GM19324 (cell line): ENCODE measurements at regions not wholly inside any gene's neighbourhood (a gene's known extent, or its start where the extent isn't known, plus 50 kb on each side); places are given as distances from the start of the nearest gene placed in this dataset.

Experiments used
- ATAC-seq: cut with Tn5 transposase; IDR thresholded peaks from one replicate; pipeline ENCODE4 v1.9.1; 2021; ENCODE audit warnings: mild to moderate bottlenecking, moderate library complexity; ENCODE audit not compliant: unreplicated experiment, low FRiP score

DNA sequence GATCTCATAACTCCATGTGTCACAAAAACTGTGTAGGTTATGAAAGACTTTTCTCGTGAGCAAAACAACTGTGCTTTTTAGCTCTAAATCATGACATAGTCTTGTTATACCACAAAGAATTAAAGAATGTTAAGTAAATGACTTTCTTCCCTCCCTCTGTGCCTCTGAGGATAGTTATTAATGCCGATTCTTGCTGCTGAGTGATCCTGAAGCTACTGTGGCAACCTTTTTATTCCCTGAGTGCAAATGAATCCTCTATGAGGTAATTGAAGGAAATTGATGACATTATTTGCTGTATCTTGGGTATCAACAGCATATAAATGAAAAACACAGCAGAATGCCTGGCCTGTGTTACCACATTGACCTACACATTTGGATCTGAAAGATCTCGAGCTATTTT, 142.2 kb upstream of the HDAC9 start:
- ATAC-seq: no peak

DNA sequence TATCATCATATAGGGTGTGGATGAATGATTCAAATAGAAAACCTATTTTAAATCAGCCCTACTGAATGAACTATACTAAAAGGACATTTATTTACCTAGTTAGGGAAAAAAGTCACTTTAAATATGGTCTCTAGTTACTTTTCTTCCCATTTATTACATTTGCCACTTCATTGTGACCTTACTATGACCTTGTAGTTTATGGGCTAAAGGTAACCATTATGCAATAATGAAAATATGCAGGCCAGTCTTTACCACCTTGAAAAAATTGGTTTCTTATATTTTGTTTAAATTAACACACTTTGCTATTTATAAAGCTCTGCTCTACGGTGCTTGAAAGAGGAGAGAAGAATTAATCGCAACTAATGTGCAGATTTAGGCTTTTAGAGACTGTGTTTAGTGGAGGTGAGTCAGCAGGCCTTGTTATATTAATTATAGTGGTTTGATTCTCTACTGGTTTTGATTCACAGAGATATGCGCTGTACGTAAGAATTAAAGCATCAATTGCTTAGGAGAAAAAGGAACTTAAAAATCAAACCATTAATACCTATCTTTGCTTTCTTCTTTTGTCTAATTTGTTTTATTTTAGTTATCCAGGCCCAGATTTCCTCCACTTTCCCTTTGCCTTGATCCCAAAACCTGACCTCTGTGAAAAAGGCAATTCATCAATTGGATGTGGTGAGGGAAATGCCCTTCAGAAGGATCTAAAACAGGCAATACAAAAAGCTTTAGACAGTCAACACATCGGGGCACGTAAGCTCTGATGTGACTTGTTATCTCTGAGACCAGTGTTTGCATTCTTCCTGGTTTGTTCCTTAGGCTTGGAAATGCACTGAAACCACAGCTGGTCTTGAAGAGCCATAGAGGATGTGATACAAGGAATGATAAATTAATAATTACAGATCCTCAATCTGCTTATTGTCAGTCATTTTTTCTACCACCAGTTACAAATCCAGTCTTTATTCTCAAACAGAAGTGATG, 141.2 kb upstream of the HDAC9 start:
- no peak for ATAC-seq

DNA sequence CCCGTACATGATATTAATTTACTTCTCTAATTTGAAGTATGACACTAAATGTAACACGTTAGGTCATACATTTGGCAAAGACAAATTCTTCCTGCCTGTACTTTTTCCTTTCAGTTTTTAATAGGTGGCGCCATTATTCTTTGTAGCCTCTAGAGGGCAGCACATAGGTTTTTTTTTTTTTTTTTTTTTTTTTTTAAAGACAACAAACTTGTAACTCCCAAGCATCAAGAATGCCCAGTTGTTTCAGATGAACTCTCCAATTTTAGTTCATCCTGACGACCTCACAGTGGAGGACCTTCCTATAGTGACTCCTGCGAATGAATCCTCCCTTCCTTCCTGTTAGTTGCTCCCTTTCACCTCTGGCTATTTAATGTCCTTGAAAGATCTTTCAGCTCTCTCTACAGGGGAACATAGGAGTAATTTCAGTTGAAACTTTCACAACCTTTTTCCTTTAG, 139.3 kb upstream of the HDAC9 start:
- ATAC-seq: no peak

DNA sequence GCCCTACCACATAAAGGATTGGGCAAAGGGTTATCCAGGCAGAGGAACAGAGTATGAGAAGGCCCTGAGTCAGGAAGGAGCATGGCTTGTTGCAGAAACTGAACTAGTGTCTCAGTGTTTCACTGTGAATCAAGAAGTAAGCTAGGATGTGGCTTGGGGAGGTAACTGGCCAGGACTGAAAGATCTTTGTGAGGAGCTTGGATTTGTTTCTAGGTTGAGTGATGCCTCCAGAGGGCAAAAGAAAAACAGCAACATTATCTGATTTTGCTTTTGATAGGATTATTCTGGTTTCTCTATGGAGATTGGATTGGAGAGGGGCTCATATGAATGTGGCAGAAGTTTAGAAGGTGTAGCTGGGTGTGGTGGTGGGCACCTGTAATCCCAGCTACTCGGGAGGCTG, 137.9 kb upstream of the HDAC9 start:
- no peak for ATAC-seq

DNA sequence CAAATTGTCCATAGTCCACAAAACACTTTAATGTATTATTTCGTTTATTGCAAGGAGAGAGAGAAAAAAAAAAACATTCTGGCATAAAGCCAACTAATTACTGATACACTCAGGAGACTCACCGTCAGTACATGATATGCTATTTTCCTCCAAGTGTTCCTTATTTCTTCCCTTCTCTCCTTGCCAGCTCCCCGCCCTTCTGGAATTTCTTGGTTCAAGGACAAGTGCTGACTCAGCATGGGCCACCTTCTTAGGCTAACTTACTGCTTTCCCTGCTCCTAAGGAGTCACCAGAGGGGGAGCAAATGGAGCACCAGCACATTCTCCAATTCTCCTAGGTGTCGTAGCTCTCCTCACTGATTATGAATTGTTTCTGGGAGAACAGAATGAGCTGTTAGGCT, 133.8 kb upstream of the HDAC9 start:
- ATAC-seq: no peak

DNA sequence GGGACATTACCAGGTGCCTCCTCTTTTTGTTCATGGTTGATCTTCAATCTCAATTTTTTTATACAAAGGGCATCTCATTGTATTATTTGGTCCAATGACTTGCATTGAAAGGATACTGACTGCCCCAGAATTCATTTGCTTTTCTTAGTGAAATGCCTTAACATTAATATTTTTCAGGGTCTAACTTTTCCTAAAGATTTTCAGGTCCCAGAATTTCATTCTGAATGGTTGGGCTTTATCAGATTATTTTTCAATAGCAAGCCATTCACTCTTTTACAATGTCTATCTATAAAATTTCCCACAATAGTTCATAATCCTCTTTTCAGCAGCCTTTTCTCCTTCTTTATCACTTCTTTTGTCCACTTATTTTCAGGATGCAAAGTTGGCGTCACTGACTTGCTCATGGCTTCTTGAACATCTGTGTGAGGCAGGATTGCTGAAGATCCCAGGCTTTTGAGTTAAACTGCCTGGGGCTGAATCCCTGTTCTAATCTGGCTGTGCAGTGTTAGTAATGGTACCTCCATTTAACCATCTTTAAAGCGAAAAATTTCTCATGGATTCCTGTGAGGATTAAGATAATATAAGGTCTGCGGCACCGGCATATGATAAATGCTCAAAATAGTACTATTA, 131.7 kb upstream of the HDAC9 start:
- ATAC-seq: no peak

DNA sequence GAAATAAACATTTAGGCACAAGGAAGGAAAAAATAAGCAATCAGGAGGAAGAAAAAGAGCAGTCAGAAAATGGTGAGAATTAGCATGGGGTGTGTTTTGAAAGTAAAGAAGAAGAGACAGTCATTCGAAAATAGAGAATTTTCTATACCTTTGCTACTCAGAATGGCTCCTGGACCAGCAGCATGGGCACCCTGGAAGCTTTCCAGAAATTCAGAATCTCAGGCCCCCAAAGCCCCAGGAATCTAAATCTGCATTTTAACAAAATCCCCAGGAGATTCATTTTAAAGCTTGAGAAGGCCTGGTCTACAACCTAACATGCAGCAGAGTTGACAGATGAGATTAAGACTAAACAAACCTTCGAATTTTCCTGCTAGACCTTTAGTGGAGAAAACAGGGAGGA, 131.2 kb upstream of the HDAC9 start:
- ATAC-seq: no peak

DNA sequence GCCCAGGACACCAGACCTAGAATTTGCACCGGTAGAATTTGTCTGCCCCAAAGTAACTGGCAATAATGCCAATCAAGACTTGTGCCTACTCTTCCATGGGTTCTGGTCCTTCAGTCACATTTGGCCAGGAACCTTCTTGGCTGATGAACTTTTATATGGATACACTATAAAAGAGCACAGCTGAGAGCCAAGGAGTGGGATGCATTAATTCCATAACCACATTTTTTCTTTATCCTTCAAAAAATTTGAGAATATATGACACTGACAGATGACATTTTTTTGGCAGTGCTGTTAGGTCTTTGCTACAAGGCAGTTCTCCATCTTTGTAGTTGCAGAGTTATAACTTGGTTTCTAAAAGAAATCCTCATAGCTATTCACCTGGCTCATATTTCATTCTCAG, 129.2 kb upstream of the HDAC9 start:
- ATAC-seq: no peak

DNA sequence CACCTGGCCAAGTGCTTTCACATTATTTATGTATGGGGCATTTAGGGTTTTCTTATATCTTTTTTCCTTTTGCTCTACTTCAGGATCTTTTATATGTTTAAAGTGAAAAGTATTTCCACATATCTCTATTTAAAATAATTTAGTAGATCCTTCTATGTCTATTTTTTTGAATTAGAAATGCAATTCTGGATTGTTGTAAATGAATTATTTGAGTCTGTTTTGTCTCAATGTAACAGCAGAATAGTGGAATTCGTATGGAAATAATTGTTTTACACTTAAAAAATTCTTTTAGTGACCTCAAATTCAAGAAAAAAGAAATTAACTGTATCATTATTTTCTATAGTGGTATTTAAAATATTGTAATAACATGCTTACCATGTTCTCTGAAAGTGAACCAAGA, 126.5 kb upstream of the HDAC9 start:
- ATAC-seq: no peak

DNA sequence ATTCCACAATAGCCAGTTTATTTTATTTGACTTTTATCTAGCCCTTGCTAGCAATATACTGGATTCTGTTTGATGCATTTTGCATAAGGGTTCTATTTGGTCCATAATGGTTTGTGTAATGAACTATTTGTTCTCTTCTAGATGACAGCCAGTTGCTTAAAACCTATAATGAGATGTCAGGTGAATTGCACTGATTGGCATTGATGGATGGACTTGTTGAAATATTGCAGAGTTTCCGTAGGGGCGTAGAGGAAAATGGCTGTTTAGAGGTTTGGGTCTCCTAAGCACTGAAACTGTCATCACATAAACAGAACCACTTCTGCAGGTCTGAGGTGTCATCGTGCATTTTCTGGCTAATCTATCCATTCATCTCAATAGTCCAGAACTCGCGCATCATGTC, 124.9 kb upstream of the HDAC9 start:
- ATAC-seq: no peak

DNA sequence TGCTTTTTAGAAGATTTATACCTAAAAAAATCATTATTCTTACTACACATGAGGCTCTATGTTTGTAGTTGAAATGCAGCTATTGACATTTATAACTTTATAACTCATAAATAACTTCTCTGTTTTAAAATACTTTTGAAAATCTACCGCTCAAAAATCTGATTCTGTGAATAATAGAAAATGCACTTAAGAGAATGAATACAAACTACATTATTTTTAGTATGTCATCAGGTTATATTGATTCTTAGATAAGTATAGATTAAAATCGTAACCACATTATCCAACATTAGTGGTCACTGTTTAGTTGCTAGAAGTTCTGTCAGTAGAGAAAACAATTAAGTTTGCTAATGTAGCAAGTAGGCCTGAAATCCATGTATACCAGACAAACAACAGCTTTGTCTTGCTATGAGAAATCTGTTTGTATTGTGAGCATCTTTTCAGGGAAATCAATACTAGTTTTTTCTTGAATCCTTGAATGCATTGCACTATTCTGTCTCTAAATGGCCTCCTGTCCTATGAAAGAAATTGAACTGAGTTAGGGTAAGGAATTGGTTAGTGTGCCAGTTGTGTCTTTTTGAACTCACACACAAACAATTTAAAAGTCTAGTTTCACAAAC, 116.5 kb upstream of the HDAC9 start:
- ATAC-seq: no peak

DNA sequence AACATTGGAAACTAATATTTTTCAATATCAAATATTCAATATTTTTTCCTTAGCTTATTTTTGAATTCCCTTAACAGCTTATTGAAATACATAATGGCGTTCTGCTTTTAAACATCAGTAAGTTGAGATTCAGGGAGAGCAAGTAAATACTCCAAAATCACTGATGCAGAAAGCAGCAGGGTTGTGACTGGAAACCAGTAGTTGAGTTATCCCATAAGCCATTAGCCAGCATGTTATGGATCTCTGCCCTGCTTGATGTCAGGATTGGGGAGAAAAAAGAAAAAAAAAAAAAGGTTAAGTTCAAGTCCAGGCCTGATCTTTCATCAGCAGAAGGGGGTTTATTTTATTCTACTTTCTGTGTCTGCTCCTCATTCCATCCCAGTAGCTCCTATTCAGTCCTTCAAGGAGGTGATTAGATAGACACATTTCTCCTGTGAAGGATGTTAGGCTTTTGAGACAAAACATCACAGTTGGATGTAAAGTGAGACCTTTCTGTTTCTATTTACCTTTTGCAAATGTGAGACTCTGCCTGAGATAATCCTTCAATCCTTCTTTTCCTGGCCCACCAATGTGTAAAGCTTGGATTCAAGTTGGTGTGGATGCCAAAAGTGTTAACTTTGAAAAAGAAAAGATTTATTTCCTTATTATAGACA, 110.9 kb upstream of the HDAC9 start:
- ATAC-seq: no peak

DNA sequence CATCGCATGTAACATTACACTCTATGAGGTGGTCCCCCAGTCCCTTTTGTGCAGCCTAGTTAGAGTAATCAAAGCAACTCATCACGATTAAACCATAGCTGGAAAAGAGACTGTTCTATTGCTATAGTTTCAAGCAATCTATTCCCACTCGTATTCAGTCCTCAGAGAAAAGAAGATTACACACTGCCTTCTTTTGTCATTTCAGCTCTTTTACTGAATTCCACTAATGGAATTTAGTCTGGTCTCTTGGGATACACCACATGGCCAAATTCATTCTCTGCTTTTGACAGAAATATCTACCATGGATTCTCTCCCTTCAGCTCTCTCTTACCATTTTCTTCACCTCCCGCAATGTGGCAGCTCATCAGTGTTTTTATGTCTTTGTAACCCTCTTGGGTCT, 108.9 kb upstream of the HDAC9 start:
- ATAC-seq: no peak

DNA sequence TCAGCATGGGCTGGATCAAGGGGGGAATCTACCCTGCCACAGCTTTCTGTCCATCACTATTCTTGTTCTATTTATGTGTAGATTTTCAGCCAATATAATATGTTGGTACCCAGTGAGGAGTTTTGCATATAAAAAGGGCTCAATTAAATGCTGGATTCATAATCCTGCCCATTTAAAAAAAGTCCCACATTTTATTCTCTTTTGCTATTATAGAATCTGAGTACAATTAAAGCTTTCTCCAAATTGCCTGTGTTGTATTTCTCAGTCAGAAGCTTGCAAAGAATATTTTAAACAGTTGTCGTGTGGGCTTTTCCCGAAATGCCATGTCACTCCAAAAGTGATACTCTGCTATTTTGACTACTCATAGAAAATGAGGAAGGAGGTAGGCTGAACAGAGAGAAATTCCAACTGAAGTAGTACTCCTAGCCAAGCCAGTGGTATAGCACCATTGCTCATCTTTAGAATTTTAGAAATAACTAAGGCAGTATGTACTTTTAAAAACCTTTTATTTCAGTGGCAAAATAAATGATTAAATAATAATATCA, 108.3 kb upstream of the HDAC9 start:
- no peak for ATAC-seq

DNA sequence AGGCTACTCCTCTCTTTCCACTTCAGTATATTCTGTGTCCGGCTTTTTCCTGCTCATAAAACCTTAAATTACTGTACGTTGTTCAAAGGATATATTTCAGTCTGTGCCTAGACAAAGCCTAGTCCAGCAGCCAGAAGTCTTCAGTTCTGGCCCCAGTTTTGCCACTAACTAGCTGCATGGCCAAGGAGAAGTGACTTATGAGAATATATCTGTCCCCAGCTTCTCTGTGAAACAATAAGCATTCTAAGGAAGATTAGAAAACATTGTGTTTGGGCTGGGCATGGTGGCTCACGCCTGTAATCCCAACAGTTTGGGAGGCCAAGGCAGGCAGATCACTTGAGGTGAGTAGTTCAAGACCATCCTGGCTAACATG, 105.0 kb upstream of the HDAC9 start:
- ATAC-seq: peak; percentile 59

DNA sequence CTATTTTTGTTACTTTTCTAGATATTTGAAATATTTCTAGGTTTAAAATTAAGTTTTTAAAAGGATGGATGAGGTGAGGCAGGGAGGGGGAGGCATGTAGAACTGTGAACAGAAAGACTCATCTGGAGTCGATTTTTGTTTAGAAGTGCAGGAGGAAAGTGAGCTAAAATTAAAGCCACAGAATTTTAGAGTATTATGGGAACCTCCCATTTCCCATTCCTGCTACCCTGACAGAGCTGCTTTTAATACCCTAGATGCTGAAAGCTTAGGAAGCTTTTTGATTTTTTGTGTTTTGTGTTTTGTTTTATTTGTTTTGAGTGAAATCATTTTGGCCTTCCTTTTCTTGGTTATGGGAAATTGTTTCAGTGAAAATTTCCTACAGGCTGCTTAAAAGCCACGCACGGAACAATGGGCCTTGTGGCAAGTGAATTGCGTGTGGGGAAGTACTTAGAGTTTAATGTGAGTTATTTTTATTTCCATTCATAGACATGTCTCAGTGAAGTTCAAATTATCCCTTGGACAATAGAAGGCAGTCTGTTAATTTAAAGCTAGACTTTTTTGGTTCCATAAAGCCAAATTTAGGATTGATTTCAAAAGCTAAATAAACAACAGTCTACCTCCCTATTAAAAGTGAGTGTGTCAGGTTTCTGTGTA, 102.0 kb upstream of the HDAC9 start:
- no peak for ATAC-seq

DNA sequence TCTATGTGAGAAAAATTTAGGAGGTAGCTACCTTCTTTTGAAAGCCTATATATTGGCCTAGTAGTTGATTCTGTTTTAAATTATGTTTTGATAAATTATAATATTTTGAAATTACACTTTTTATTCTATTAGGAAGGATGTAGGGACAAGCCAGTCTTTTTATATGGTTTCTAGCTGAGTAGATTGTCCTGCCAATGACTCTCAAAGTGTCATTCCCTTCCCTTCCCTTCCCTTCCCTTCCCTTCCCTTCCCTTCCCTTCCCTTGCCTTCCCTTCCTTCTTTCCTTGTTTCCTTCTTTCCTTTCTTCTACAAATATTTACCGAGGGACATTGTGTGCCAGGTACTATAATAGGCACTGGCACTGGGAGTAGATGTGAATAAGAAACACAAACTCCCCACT, 99.7 kb upstream of the HDAC9 start:
- no peak for ATAC-seq

DNA sequence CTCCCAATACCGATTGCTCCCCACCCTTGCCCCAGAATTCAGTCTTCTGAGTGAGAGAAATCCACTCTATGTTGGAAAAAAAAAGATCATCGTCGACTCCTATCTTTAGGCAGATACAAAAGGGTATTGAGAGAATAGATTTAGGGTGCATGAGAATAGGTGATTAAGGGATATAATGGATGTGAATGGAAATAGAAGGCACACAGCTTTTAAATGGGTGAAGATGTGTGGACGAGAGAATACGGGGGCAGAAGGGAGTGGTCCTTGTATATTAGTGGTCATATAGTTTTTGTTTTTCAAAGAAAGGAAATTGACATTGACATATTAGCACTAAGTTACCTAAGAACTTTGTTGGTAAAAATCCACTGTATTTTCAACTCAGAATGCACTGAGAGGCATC, 98.6 kb upstream of the HDAC9 start:
- ATAC-seq: no peak

DNA sequence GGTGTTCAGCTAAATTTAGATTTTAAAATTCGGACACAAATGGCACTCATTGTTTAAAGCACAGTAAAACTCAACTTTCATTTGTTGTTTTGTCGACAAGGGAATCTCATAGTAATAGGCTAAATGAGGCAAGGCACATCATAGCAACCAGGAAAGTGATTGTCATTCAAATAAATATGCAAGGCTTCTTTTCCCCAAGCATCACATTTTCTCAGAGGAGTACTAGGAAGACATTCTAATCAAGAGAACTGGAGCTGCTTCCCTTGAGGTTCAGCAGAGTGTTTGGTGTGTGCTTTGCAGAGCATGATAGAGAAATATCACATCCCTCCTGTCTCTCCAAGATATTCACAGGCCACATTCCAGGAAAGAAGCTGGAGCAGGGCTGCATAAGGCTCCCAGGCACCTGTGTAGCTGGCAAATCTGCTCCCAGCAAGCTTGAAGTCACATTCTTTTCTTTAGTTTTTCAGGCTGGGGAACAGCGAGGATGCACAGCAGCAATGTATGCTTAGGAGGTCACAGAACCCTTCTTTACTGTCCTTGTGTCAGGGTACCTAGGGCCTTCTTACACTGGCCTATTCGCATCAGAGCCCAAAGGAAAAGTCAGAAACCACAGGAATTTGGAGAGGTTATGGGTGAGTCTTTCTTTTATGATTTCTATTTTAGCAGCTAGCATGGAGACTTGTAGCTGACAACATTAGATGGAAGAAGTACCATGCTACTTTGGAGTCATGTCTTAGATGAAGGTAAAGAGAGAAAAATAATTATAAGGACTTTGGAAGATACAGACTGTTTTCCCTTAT, 95.9 kb upstream of the HDAC9 start:
- ATAC-seq: no peak

DNA sequence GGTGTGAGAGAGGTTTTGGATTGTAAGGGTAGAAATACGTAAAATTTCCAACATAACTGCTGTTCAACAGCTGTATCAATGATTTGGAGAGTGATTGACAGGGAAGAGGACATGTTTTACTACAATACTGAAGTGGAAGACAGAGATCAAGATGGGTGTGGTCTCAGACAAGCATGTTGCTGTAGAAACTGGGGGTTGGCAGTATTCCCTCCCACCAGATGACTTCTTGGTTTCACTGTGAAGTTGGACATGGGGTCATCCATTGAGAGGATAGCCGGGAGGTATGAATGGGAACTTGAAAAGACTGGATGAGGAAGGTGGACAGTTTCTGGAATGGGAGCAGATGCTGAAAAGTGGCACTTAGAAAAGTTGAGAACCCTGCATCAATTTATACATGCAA, 95.3 kb upstream of the HDAC9 start:
- ATAC-seq: no peak
